ENCODE measurements at regions not wholly inside any gene's neighbourhood (a gene's known extent, or its start where the extent isn't known, plus 50 kb on each side); places are given as distances from the start of the nearest gene placed in this dataset.

- DNase-seq (ENCODE audit: low spot score in 2 of 2) (no peak), ATAC-seq (ENCODE audit: low read depth) (no peak)
- H3K27ac Mint-ChIP-seq: no peak overlapping the region
- peaks cover 7% of the 10 kb centered on the region for H3K9me3 Mint-ChIP-seq
- peaks cover 8% of the 10 kb centered on the region for H3K27me3 Mint-ChIP-seq
- H3K4me3 Mint-ChIP-seq: no peak overlapping the region
- H3K4me1 Mint-ChIP-seq: no peaks in the 10 kb centered on the region
- H3K36me3 Mint-ChIP-seq: no peaks in the 10 kb centered on the region
Observed at GRCh38 chr11:70930215-70930614, 322.2 kb downstream of the SHANK2 start.

- Mint-ChIP-seq H3K4me3 (no peak overlapping the region), H3K9me3 (peaks cover 7% of the 10 kb centered on the region), H3K4me1 (no peaks in the 10 kb centered on the region), H3K27ac (no peak overlapping the region), H3K27me3 (peaks cover 8% of the 10 kb centered on the region), H3K36me3 (no peaks in the 10 kb centered on the region)
- no peak for ATAC-seq (ENCODE audit: low read depth)
- no peak for DNase-seq (ENCODE audit: low spot score in 2 of 2)
Observed at GRCh38 chr11:70931430-70931829, 320.9 kb downstream of the SHANK2 start.

GRCh38 chr11:70933981-70934583 lies 318.3 kb downstream of the SHANK2 start:
- H3K9me3 Mint-ChIP-seq: peaks cover 9% of the 10 kb centered on the region
- no peak for DNase-seq (ENCODE audit: low spot score in 2 of 2)
- H3K4me1 Mint-ChIP-seq: no peaks in the 10 kb centered on the region
- peaks cover 3% of the 10 kb centered on the region for H3K27me3 Mint-ChIP-seq
- no peak overlapping the region for H3K27ac Mint-ChIP-seq
- H3K4me3 Mint-ChIP-seq: no peak overlapping the region
- ATAC-seq (ENCODE audit: low read depth): no peak
- H3K36me3 Mint-ChIP-seq: no peaks in the 10 kb centered on the region

DNA sequence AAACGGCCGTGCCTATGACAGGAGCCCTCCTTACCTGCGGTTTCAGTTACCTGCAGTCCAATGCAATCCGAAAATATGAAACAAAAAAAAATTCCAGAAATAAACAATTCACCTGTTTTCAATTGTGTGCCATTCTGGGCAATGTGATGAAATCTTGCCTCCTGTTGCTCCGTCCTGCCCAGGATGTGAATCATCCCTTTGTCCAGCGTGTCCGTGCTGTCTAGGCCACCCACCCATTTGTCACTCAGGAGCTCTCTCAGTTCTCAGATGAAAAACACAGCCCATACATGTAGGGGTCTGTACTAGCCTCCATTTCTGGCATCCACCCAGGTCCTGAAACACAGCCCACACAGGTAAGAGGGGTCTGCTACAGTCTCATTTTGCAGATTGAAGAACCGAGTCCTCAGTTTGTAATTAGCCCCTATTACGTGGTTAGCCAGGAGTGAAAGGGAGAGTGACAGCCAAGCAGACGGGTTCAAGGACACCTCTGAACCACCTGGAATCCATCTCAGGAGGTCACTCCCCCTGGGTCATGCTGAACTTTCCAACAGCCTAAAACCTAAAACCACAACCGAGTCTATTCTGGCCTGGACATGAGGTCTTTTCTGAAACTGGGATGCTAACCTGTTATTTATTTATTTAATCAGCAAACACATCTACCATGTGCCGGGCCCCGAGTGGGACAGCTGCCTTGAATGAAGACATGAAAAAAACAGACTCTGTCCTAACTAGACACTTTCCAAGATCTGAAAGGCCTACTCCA lies 317.2 kb downstream of the SHANK2 start:
- H3K27ac Mint-ChIP-seq: no peak overlapping the region
- peaks cover 10% of the 10 kb centered on the region for H3K9me3 Mint-ChIP-seq
- H3K27me3 Mint-ChIP-seq: no peaks in the 10 kb centered on the region
- ATAC-seq (ENCODE audit: low read depth): no peak
- no peak overlapping the region for H3K4me3 Mint-ChIP-seq
- no peaks in the 10 kb centered on the region for H3K36me3 Mint-ChIP-seq
- no peak for DNase-seq (ENCODE audit: low spot score in 2 of 2)
- no peaks in the 10 kb centered on the region for H3K4me1 Mint-ChIP-seq

- no peak for DNase-seq (ENCODE audit: low spot score in 2 of 2)
- H3K4me1 Mint-ChIP-seq: peaks cover 2% of the 10 kb centered on the region
- peaks cover 13% of the 10 kb centered on the region for H3K27me3 Mint-ChIP-seq
- no peak for ATAC-seq (ENCODE audit: low read depth)
- no peak overlapping the region for H3K27ac Mint-ChIP-seq
- H3K36me3 Mint-ChIP-seq: peaks cover 16% of the 10 kb centered on the region
- H3K9me3 Mint-ChIP-seq: peaks cover 42% of the 10 kb centered on the region
- no peak overlapping the region for H3K4me3 Mint-ChIP-seq
Observed at GRCh38 chr11:70942593-70942992, 309.8 kb downstream of the SHANK2 start.

DNA sequence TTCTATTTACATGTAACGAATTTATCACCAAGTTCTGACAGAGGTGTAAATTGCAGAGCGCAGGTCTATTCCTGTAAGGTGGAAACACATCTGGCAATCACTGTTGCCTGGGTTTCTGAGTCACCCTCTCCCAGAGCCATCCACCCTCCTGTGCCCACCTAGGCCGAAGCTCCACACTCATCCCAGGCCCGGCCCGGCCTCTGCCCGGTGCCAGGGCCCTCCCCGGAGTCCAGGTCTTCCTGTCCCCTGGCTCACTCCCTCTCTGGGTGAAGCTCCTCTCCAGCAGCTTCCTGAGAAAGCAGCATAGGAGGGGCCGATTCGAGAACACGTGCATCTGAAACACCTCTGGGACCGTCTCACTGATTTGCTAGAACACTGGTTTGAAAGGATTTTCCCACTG lies 308.2 kb downstream of the SHANK2 start:
- no peak for DNase-seq (ENCODE audit: low spot score in 2 of 2)
- ATAC-seq (ENCODE audit: low read depth): no peak
- H3K27me3 Mint-ChIP-seq: peaks cover 17% of the 10 kb centered on the region
- no peak overlapping the region for H3K4me3 Mint-ChIP-seq
- H3K27ac Mint-ChIP-seq: no peak overlapping the region
- H3K9me3 Mint-ChIP-seq: peaks cover 42% of the 10 kb centered on the region
- H3K36me3 Mint-ChIP-seq: peaks cover 20% of the 10 kb centered on the region
- peaks cover 2% of the 10 kb centered on the region for H3K4me1 Mint-ChIP-seq

DNA sequence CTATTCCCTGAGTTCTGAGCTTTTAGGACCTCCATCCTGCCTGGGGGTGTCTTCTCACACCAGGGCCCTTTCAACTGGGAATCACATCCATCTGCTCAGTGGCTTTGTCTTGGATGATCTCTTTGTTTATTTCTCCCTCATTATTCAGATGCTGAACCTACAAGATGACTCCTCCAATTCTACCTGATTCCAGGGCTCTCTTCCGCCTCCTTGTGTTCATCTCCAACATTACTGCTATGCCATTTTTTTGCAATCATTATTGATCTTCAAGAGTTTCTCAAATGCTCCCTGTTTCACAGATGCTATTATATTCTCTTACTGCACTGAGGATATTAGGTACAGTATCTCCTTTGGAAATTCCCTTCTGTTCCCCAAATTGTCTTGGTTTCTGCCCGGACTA lies 307.7 kb downstream of the SHANK2 start:
- no peak for DNase-seq (ENCODE audit: low spot score in 2 of 2)
- peaks cover 40% of the 10 kb centered on the region for H3K9me3 Mint-ChIP-seq
- no peak overlapping the region for H3K27ac Mint-ChIP-seq
- H3K36me3 Mint-ChIP-seq: peaks cover 20% of the 10 kb centered on the region
- H3K27me3 Mint-ChIP-seq: peaks cover 17% of the 10 kb centered on the region
- no peak for ATAC-seq (ENCODE audit: low read depth)
- peaks cover 2% of the 10 kb centered on the region for H3K4me1 Mint-ChIP-seq
- no peak overlapping the region for H3K4me3 Mint-ChIP-seq

DNA sequence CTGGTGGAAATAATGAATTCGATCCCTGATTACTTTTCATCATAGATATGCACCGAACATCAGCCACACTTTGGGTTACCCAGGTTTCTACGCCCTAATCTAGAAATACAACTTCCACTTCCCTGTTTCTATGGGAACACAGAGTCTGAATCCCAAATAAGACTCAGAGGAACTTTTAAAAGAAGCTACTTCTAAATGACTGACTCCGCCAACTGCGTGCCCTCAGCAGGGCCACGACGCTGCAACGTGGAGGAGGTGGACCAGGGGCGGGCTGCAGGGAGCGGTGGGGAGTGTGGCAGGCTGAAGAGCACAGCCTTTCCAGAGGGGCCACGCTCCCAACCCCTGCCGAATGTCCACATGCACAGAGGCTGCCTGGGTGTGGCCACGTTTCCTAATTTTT lies 304.0 kb downstream of the SHANK2 start:
- Mint-ChIP-seq H3K4me1 (peaks cover 2% of the 10 kb centered on the region), H3K27me3 (peaks cover 17% of the 10 kb centered on the region), H3K36me3 (peaks cover 17% of the 10 kb centered on the region), H3K27ac (no peak overlapping the region), H3K4me3 (no peak overlapping the region), H3K9me3 (peaks cover 26% of the 10 kb centered on the region)
- no peak for DNase-seq (ENCODE audit: low spot score in 2 of 2)
- ATAC-seq (ENCODE audit: low read depth): no peak

DNA sequence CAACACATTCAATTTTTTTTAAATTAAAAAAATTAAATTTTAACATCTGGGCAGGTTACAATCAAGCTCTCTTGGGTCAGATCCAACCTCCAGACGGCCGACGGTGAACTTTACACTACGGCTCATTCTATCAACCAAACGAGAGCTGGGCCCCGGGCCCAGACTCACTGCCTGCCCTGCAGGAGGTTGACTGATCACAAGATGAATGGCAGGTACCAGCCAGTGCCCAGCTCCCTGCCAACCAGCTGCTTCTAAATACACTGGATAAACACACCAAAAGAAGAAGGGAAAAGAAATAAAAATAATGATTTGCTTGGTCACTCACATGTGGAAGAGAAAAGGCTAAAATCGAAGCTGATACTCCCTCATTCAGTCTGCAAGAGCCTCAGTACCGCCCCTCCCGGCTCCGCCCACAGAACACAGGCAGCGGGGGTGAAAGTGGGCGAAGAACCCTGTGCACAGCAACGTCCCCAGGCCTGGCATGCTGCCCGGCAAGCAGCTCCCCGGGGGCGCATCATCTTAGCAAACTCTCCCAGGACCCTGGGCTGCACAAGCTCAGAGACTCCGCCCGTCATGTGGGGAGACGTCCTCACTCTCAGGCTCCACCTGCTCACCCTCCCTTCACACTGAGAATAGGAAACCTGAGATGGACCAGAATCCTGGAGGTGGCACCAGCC lies 303.4 kb downstream of the SHANK2 start:
- no peak overlapping the region for H3K27ac Mint-ChIP-seq
- H3K36me3 Mint-ChIP-seq: peaks cover 17% of the 10 kb centered on the region
- ATAC-seq (ENCODE audit: low read depth) (no peak), DNase-seq (ENCODE audit: low spot score in 2 of 2) (no peak)
- peaks cover 2% of the 10 kb centered on the region for H3K4me1 Mint-ChIP-seq
- peaks cover 20% of the 10 kb centered on the region for H3K27me3 Mint-ChIP-seq
- H3K9me3 Mint-ChIP-seq: peaks cover 25% of the 10 kb centered on the region
- H3K4me3 Mint-ChIP-seq: no peak overlapping the region

GRCh38 chr11:70951139-70951804 lies 301.1 kb downstream of the SHANK2 start:
- Mint-ChIP-seq H3K4me3 (no peak overlapping the region), H3K27ac (no peak overlapping the region), H3K4me1 (peaks cover 2% of the 10 kb centered on the region), H3K36me3 (peaks cover 11% of the 10 kb centered on the region), H3K27me3 (peaks cover 14% of the 10 kb centered on the region), H3K9me3 (peaks cover 15% of the 10 kb centered on the region)
- DNase-seq (ENCODE audit: low spot score in 2 of 2): no peak
- ATAC-seq (ENCODE audit: low read depth): no peak

DNA sequence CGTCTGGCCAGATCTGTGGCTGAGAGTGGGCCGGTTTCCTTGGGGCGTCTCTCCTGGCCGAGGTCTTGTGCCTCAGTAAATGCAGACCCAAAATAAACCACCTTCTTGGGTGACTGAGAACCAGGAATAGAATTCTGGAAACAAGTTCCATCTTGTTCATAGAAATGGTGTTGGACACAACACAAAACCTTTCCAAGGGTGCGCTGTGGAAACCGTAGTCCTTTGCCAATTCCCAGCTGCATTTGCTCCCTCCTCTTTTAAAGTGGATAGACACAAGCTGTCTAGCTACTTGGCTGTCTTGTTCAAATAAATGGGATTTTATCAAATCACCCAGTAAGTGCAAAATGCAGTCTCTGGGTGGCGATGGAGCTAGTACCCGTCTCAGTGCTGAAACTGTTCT lies 300.2 kb downstream of the SHANK2 start:
- Mint-ChIP-seq H3K9me3 (peaks cover 8% of the 10 kb centered on the region), H3K4me3 (no peak overlapping the region)
- no peak for ATAC-seq (ENCODE audit: low read depth)

DNA sequence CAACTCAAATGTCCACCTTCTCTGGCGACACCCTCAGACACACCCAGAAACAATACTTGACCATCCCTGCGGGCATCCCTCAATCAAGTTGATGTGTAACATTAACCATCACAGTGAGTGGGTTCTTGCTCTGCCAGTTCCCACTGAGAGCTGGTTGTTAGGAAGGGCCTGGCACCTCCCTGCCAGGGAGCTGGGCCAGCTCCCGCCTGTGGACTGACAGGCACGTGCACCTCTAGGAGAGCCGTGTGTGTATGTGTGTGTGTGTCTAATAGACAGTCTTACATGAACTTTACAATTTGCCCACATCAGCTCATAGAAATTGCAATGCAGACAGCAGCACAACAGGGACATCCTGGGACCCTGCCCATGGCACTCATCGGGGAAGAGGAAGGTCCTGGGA lies 298.7 kb downstream of the SHANK2 start:
- Mint-ChIP-seq H3K9me3 (peaks cover 4% of the 10 kb centered on the region), H3K4me1 (no peaks in the 10 kb centered on the region), H3K36me3 (no peaks in the 10 kb centered on the region), H3K4me3 (no peak overlapping the region), H3K27ac (no peak overlapping the region), H3K27me3 (peaks cover 2% of the 10 kb centered on the region)
- ATAC-seq (ENCODE audit: low read depth) (no peak), DNase-seq (ENCODE audit: low spot score in 2 of 2) (no peak)

More for the DNA sequence above, 300.2 kb downstream of the SHANK2 start:
- no peak overlapping the region for H3K27ac Mint-ChIP-seq
- peaks cover 4% of the 10 kb centered on the region for H3K36me3 Mint-ChIP-seq
- no peak for DNase-seq (ENCODE audit: low spot score in 2 of 2)
- H3K27me3 Mint-ChIP-seq: peaks cover 6% of the 10 kb centered on the region
- H3K4me1 Mint-ChIP-seq: no peaks in the 10 kb centered on the region

- Mint-ChIP-seq H3K9me3 (peaks cover 4% of the 10 kb centered on the region), H3K36me3 (no peaks in the 10 kb centered on the region), H3K4me1 (no peaks in the 10 kb centered on the region), H3K27ac (no peak overlapping the region), H3K27me3 (peaks cover 2% of the 10 kb centered on the region), H3K4me3 (no peak overlapping the region)
- DNase-seq (ENCODE audit: low spot score in 2 of 2) (no peak), ATAC-seq (ENCODE audit: low read depth) (no peak)
Observed at GRCh38 chr11:70954471-70954870, 297.9 kb downstream of the SHANK2 start.
